ENCODE measurements at regions not wholly inside any gene's neighbourhood (a gene's known extent, or its start where the extent isn't known, plus 50 kb on each side); places are given as distances from the start of the nearest gene placed in this dataset.

- Histone ChIP-seq H3K4me3 (ENCODE audit: insufficient read depth, low read depth, low read length, poor library complexity, severe bottlenecking) (no peak overlapping the region), H3K4me1 (ENCODE audit: control insufficient read depth, insufficient read depth, low read length, poor library complexity, severe bottlenecking) (peaks cover 18% of the 10 kb centered on the region), H3K36me3 (ENCODE audit: control insufficient read depth, insufficient read depth, low read length) (no peaks in the 10 kb centered on the region), H3K27me3 (replicated peaks; ENCODE audit: control insufficient read depth, insufficient read depth, low read length, poor library complexity, severe bottlenecking) (no peaks in the 10 kb centered on the region), H3K9me3 (ENCODE audit: control insufficient read depth, low read length) (no peaks in the 10 kb centered on the region), H3K27ac (ENCODE audit: insufficient read depth, low read length, poor library complexity, severe bottlenecking) (no peak overlapping the region)
- no peak for DNase-seq
Measured at GRCh38 chr2:217611626-217612127, 391.1 kb downstream of the TNS1 start.

- H3K4me1 ChIP-seq (ENCODE audit: control insufficient read depth, insufficient read depth, low read length, poor library complexity, severe bottlenecking): peaks cover 18% of the 10 kb centered on the region
- no peaks in the 10 kb centered on the region for H3K36me3 ChIP-seq (ENCODE audit: control insufficient read depth, insufficient read depth, low read length)
- no peak overlapping the region for H3K4me3 ChIP-seq (ENCODE audit: insufficient read depth, low read depth, low read length, poor library complexity, severe bottlenecking)
- H3K9me3 ChIP-seq (ENCODE audit: control insufficient read depth, low read length): no peaks in the 10 kb centered on the region
- peak overlapping the region; percentile 21 for H3K27ac ChIP-seq (ENCODE audit: insufficient read depth, low read length, poor library complexity, severe bottlenecking)
- no peak for DNase-seq
- no peaks in the 10 kb centered on the region for H3K27me3 ChIP-seq (replicated peaks; ENCODE audit: control insufficient read depth, insufficient read depth, low read length, poor library complexity, severe bottlenecking)
Measured at GRCh38 chr2:217611056-217611455, 391.7 kb downstream of the TNS1 start.

- Histone ChIP-seq H3K27ac (ENCODE audit: insufficient read depth, low read length, poor library complexity, severe bottlenecking) (peak overlapping the region; percentile 21), H3K27me3 (replicated peaks; ENCODE audit: control insufficient read depth, insufficient read depth, low read length, poor library complexity, severe bottlenecking) (no peaks in the 10 kb centered on the region), H3K9me3 (ENCODE audit: control insufficient read depth, low read length) (no peaks in the 10 kb centered on the region), H3K4me3 (ENCODE audit: insufficient read depth, low read depth, low read length, poor library complexity, severe bottlenecking) (no peak overlapping the region), H3K36me3 (ENCODE audit: control insufficient read depth, insufficient read depth, low read length) (no peaks in the 10 kb centered on the region), H3K4me1 (ENCODE audit: control insufficient read depth, insufficient read depth, low read length, poor library complexity, severe bottlenecking) (peaks cover 18% of the 10 kb centered on the region)
- DNase-seq: peak in 2 of 3 donors; percentile 5 to 11
Measured at GRCh38 chr2:217610401-217610814, 392.4 kb downstream of the TNS1 start.

- H3K27ac ChIP-seq (ENCODE audit: insufficient read depth, low read length, poor library complexity, severe bottlenecking): no peak overlapping the region
- H3K9me3 ChIP-seq (ENCODE audit: control insufficient read depth, low read length): no peaks in the 10 kb centered on the region
- no peaks in the 10 kb centered on the region for H3K36me3 ChIP-seq (ENCODE audit: control insufficient read depth, insufficient read depth, low read length)
- H3K4me1 ChIP-seq (ENCODE audit: control insufficient read depth, insufficient read depth, low read length, poor library complexity, severe bottlenecking): peaks cover 18% of the 10 kb centered on the region
- no peak for DNase-seq
- H3K27me3 ChIP-seq (replicated peaks; ENCODE audit: control insufficient read depth, insufficient read depth, low read length, poor library complexity, severe bottlenecking): no peaks in the 10 kb centered on the region
- H3K4me3 ChIP-seq (ENCODE audit: insufficient read depth, low read depth, low read length, poor library complexity, severe bottlenecking): no peak overlapping the region
Measured at GRCh38 chr2:217609952-217610351, 392.8 kb downstream of the TNS1 start.

GRCh38 chr2:217606296-217606695 lies 396.5 kb downstream of the TNS1 start:
- H3K27ac ChIP-seq (ENCODE audit: insufficient read depth, low read length, poor library complexity, severe bottlenecking): no peak overlapping the region
- H3K27me3 ChIP-seq (replicated peaks; ENCODE audit: control insufficient read depth, insufficient read depth, low read length, poor library complexity, severe bottlenecking): no peaks in the 10 kb centered on the region
- no peaks in the 10 kb centered on the region for H3K36me3 ChIP-seq (ENCODE audit: control insufficient read depth, insufficient read depth, low read length)
- H3K9me3 ChIP-seq (ENCODE audit: control insufficient read depth, low read length): no peaks in the 10 kb centered on the region
- no peak overlapping the region for H3K4me3 ChIP-seq (ENCODE audit: insufficient read depth, low read depth, low read length, poor library complexity, severe bottlenecking)
- peaks cover 13% of the 10 kb centered on the region for H3K4me1 ChIP-seq (ENCODE audit: control insufficient read depth, insufficient read depth, low read length, poor library complexity, severe bottlenecking)
- DNase-seq: no peak

GRCh38 chr2:217604527-217605194 lies 398.1 kb downstream of the TNS1 start:
- no peak for DNase-seq
- Histone ChIP-seq H3K4me3 (ENCODE audit: insufficient read depth, low read depth, low read length, poor library complexity, severe bottlenecking) (no peak overlapping the region), H3K27ac (ENCODE audit: insufficient read depth, low read length, poor library complexity, severe bottlenecking) (no peak overlapping the region), H3K9me3 (ENCODE audit: control insufficient read depth, low read length) (no peaks in the 10 kb centered on the region), H3K36me3 (ENCODE audit: control insufficient read depth, insufficient read depth, low read length) (no peaks in the 10 kb centered on the region), H3K4me1 (ENCODE audit: control insufficient read depth, insufficient read depth, low read length, poor library complexity, severe bottlenecking) (peaks cover 2% of the 10 kb centered on the region), H3K27me3 (replicated peaks; ENCODE audit: control insufficient read depth, insufficient read depth, low read length, poor library complexity, severe bottlenecking) (no peaks in the 10 kb centered on the region)

GRCh38 chr2:217601601-217602000 lies 401.2 kb downstream of the TNS1 start:
- DNase-seq: no peak
- Histone ChIP-seq H3K9me3 (ENCODE audit: control insufficient read depth, low read length) (no peaks in the 10 kb centered on the region), H3K36me3 (ENCODE audit: control insufficient read depth, insufficient read depth, low read length) (no peaks in the 10 kb centered on the region), H3K27ac (ENCODE audit: insufficient read depth, low read length, poor library complexity, severe bottlenecking) (no peak overlapping the region), H3K4me3 (ENCODE audit: insufficient read depth, low read depth, low read length, poor library complexity, severe bottlenecking) (no peak overlapping the region), H3K4me1 (ENCODE audit: control insufficient read depth, insufficient read depth, low read length, poor library complexity, severe bottlenecking) (no peaks in the 10 kb centered on the region), H3K27me3 (replicated peaks; ENCODE audit: control insufficient read depth, insufficient read depth, low read length, poor library complexity, severe bottlenecking) (no peaks in the 10 kb centered on the region)

- DNase-seq: no peak
- no peaks in the 10 kb centered on the region for H3K27me3 ChIP-seq (replicated peaks; ENCODE audit: control insufficient read depth, insufficient read depth, low read length, poor library complexity, severe bottlenecking)
Measured at GRCh38 chr2:217599906-217600305, 402.9 kb downstream of the TNS1 start.

GRCh38 chr2:217597681-217598080 lies 405.1 kb downstream of the TNS1 start:
- no peaks in the 10 kb centered on the region for H3K9me3 ChIP-seq (ENCODE audit: control insufficient read depth, low read length)
- no peak overlapping the region for H3K27ac ChIP-seq (ENCODE audit: insufficient read depth, low read length, poor library complexity, severe bottlenecking)
- no peak overlapping the region for H3K4me3 ChIP-seq (ENCODE audit: insufficient read depth, low read depth, low read length, poor library complexity, severe bottlenecking)
- H3K4me1 ChIP-seq (ENCODE audit: control insufficient read depth, insufficient read depth, low read length, poor library complexity, severe bottlenecking): no peaks in the 10 kb centered on the region
- no peaks in the 10 kb centered on the region for H3K27me3 ChIP-seq (replicated peaks; ENCODE audit: control insufficient read depth, insufficient read depth, low read length, poor library complexity, severe bottlenecking)
- DNase-seq: no peak
- H3K36me3 ChIP-seq (ENCODE audit: control insufficient read depth, insufficient read depth, low read length): no peaks in the 10 kb centered on the region

More at GRCh38 chr2:217599906-217600305, 402.9 kb downstream of the TNS1 start:
- Histone ChIP-seq H3K36me3 (ENCODE audit: control insufficient read depth, insufficient read depth, low read length) (no peaks in the 10 kb centered on the region), H3K9me3 (ENCODE audit: control insufficient read depth, low read length) (no peaks in the 10 kb centered on the region), H3K27ac (ENCODE audit: insufficient read depth, low read length, poor library complexity, severe bottlenecking) (no peak overlapping the region), H3K4me1 (ENCODE audit: control insufficient read depth, insufficient read depth, low read length, poor library complexity, severe bottlenecking) (no peaks in the 10 kb centered on the region), H3K4me3 (ENCODE audit: insufficient read depth, low read depth, low read length, poor library complexity, severe bottlenecking) (no peak overlapping the region)

- no peaks in the 10 kb centered on the region for H3K27me3 ChIP-seq (replicated peaks; ENCODE audit: control insufficient read depth, insufficient read depth, low read length, poor library complexity, severe bottlenecking)
- no peak overlapping the region for H3K4me3 ChIP-seq (ENCODE audit: insufficient read depth, low read depth, low read length, poor library complexity, severe bottlenecking)
- H3K36me3 ChIP-seq (ENCODE audit: control insufficient read depth, insufficient read depth, low read length): no peaks in the 10 kb centered on the region
- H3K9me3 ChIP-seq (ENCODE audit: control insufficient read depth, low read length): no peaks in the 10 kb centered on the region
- H3K27ac ChIP-seq (ENCODE audit: insufficient read depth, low read length, poor library complexity, severe bottlenecking): no peak overlapping the region
- no peaks in the 10 kb centered on the region for H3K4me1 ChIP-seq (ENCODE audit: control insufficient read depth, insufficient read depth, low read length, poor library complexity, severe bottlenecking)
- DNase-seq: no peak
Measured at GRCh38 chr2:217597145-217597544, 405.6 kb downstream of the TNS1 start.
